D341Med (cell line): ENCODE measurements at regions not wholly inside any gene's neighbourhood (a gene's known extent, or its start where the extent isn't known, plus 50 kb on each side); places are given as distances from the start of the nearest gene placed in this dataset.

Experiments
- DNase-seq: peaks from one replicate; pipeline ENCODE4 v3.0.0; 2012; ENCODE audit warnings: low spot score

- no peak for DNase-seq
Measured at GRCh38 chr11:57103899-57104605, 77.7 kb upstream of the LRRC55 start.

DNA sequence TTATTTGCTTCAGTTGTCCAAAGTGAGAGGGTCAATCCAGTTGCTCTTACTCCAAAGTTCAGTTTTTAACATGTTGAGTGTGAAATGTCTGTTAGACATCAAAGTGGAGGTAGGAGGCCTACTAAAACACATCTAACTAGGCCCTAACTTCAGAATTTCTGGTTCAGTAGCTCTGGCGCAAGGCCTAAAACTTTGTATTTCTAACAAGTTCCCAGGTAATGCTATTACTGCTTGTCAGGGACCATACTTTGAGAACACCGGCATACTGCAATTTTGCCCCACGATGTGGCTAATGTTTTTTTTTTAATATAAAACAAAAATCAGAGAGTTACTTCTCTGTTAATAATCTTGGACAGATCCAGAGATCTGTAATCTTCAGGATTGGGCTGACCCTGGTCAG, 72.4 kb upstream of the LRRC55 start:
- no peak for DNase-seq

- DNase-seq: no peak
Measured at GRCh38 chr11:57111619-57112018, 70.1 kb upstream of the LRRC55 start.

DNA sequence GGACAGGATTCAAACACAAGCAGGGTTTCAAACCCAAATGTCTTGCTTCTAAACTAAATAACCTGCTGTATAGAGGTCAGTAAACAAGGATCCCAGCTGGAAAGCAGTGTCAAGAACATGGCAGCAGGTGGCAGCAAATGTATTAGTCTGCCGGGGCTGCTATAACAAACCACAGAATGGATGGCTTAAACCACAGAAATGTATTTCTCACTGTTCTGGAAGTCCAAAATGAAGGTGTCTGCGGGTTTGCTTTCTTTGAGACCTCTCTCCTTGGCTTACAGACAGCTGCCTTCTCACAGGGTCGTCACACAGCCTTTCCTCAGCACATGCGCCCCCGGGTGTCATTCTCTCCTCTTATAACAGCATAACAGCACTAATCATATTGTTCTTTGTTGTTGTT, 65.1 kb upstream of the LRRC55 start:
- peak; percentile 68 for DNase-seq

DNA sequence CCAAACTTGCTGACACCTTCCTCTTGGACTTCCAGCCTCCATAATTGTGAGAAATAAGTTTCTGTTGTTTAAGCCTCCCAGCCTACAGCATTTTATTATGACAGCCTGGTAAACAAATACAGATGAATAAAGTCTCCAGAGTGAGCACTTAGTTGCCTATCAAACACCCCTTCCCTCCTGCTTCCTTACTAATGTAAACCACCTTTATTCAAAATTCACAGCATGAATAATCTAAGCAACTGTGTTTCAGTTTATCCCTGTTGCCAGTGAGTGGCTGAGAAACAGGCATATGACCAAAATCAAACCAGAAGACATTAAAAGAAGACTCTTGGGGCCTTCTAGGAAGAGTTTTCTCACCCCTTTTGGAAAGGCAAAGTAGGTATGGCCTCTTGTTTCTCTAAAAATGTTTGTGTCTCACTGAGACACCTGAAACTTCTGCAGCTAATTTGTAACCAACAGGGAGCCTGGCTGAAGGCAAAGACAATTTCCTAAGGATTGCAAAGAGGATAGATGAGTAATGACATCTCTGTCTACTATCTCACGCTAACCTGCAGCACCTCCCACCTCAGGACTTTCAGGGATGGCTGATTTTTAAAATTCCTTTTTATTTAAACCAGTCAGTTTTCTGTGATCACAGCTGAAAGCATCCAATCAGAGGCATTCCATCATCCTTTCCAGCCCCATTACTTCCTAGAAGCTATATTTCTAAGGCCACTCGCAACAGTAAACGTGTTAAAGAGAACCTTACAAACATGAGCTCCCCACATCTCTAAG, 61.4 kb upstream of the LRRC55 start:
- DNase-seq: no peak

- no peak for DNase-seq
Measured at GRCh38 chr11:57121996-57122395, 59.8 kb upstream of the LRRC55 start.

- DNase-seq: no peak
Measured at GRCh38 chr11:57123590-57123989, 58.2 kb upstream of the LRRC55 start.

GRCh38 chr11:57124505-57124904, 57.2 kb upstream of the LRRC55 start:
- no peak for DNase-seq

DNA sequence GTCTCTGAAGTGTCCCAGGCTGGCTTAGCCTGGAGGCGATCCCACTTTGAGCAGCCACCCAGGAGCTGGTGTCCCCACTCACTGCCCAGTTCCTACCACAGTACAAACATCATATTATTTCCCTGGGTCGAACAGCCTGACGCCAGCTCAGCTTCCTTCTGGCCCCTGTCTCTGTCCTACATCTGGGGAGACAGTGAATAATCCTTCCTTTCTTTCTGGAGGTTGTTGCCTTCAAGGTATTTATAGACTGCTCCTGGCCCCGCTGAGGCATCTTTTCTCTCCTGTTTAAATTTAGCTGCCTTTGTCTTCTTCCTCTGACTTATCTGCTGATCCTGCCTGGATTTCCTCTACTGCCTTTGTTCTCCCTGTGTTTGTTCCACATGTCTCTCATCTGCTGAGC, 56.8 kb upstream of the LRRC55 start:
- no peak for DNase-seq

DNA sequence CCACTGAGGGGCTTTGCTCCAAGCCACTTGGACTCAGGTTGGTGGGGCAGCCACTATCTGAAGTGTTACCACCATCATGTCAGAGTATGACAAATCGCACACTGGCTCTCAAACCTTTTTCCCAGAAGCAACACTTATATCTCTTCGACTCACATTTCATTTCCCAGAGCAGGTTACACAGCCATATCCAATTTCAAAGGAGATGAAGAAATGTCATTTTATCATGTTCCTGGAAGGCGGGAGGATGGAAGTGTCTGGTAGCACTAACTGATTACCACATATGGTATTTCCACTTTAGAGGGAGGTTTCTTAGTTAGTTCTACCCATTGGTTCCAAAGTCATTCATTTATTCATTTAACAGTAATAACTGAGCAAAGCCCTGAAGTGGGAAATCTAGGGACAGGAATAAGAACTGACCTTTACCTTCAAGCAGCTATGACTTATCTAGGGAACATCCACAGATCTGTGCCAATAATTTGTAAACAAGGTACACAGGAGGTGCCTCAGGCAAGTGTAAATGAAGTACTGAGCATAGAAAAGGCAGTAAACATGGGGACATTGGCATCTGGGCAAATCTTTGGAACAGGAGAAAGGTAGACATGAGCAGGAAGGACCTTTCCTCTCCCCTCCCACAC, 54.9 kb upstream of the LRRC55 start:
- DNase-seq: no peak

- peak; percentile 63 for DNase-seq
Measured at GRCh38 chr11:57131080-57131790, 50.5 kb upstream of the LRRC55 start.
